ENCODE measurements at regions not wholly inside any gene's neighbourhood (a gene's known extent, or its start where the extent isn't known, plus 50 kb on each side); places are given as distances from the start of the nearest gene placed in this dataset.

- TF ChIP-seq CTCF (IDR thresholded peaks at IDR 0.05; ENCODE audit: low read depth, low read length) (no peak), EZH2phosphoT487 (IDR thresholded peaks at IDR 0.05; ENCODE audit: low read depth) (no peak)
- no peaks in the 10 kb centered on the region for H3K4me1 ChIP-seq (ENCODE audit: low read length)
- H3K9me3 ChIP-seq (ENCODE audit: insufficient read depth, low read length) = no peaks in the 10 kb centered on the region
- no peaks in the 10 kb centered on the region for H4K20me1 ChIP-seq (ENCODE audit: insufficient read depth, low read length)
- H3K9ac ChIP-seq (ENCODE audit: low read length) = no peak overlapping the region
- no peaks in the 10 kb centered on the region for H3K79me2 ChIP-seq (ENCODE audit: low read length)
- H3K27ac ChIP-seq (ENCODE audit: low read length) = no peak overlapping the region
- no peak overlapping the region for H2AFZ ChIP-seq (ENCODE audit: low read depth, low read length)
- H3K36me3 ChIP-seq (replicated peaks; ENCODE audit: low read depth, low read length) = no peaks in the 10 kb centered on the region
- H3K4me3 ChIP-seq (ENCODE audit: low read length) = no peak overlapping the region
- H3K4me2 ChIP-seq (ENCODE audit: low read length) = no peak overlapping the region
- peaks cover 45% of the 10 kb centered on the region for H3K27me3 ChIP-seq (ENCODE audit: low read depth, low read length)
Measured at GRCh38 chr3:46120983-46121382, 87.1 kb downstream of the CCR1 start.

- H3K27me3 ChIP-seq (ENCODE audit: low read depth, low read length) = peaks cover 34% of the 10 kb centered on the region
- H3K79me2 ChIP-seq (ENCODE audit: low read length) = no peaks in the 10 kb centered on the region
- H4K20me1 ChIP-seq (ENCODE audit: insufficient read depth, low read length) = no peaks in the 10 kb centered on the region
- H3K4me1 ChIP-seq (ENCODE audit: low read length) = no peaks in the 10 kb centered on the region
- H3K27ac ChIP-seq (ENCODE audit: low read length) = no peak overlapping the region
- H3K9me3 ChIP-seq (ENCODE audit: insufficient read depth, low read length) = no peaks in the 10 kb centered on the region
- no peak overlapping the region for H2AFZ ChIP-seq (ENCODE audit: low read depth, low read length)
- H3K36me3 ChIP-seq (replicated peaks; ENCODE audit: low read depth, low read length) = no peaks in the 10 kb centered on the region
- H3K4me2 ChIP-seq (ENCODE audit: low read length) = no peak overlapping the region
- H3K9ac ChIP-seq (ENCODE audit: low read length) = no peak overlapping the region
- no peak overlapping the region for H3K4me3 ChIP-seq (ENCODE audit: low read length)
- no peak for TF ChIP-seq CTCF (IDR thresholded peaks at IDR 0.05; ENCODE audit: low read depth, low read length)
- no peak for TF ChIP-seq EZH2phosphoT487 (IDR thresholded peaks at IDR 0.05; ENCODE audit: low read depth)
Measured at GRCh38 chr3:46119709-46120498, 88.2 kb downstream of the CCR1 start.

DNA sequence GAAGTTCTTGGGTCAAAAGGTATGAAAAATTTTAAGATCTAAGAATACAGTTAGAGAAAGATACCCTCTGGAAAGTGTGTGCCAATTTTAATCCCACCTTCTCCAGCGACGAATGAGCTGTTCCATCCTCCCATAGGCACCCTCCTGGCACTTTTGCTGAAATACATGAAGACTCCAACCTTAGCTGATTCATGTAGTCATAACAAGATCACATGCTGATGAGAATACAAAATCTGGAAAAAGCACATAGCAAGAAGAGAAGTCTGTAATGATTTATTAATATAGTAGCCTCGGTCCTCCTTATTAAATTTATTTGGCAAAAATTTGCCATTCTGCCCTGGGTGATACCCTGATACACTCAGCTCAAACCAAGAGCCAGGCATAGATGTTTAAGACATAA, 88.9 kb downstream of the CCR1 start:
- Histone ChIP-seq H3K27ac (ENCODE audit: low read length) (no peak overlapping the region), H3K9me3 (ENCODE audit: insufficient read depth, low read length) (no peaks in the 10 kb centered on the region), H3K9ac (ENCODE audit: low read length) (no peak overlapping the region), H3K27me3 (ENCODE audit: low read depth, low read length) (peaks cover 27% of the 10 kb centered on the region), H2AFZ (ENCODE audit: low read depth, low read length) (no peak overlapping the region), H3K4me1 (ENCODE audit: low read length) (no peaks in the 10 kb centered on the region), H3K4me3 (ENCODE audit: low read length) (no peak overlapping the region), H3K79me2 (ENCODE audit: low read length) (no peaks in the 10 kb centered on the region), H4K20me1 (ENCODE audit: insufficient read depth, low read length) (no peaks in the 10 kb centered on the region), H3K4me2 (ENCODE audit: low read length) (no peak overlapping the region), H3K36me3 (replicated peaks; ENCODE audit: low read depth, low read length) (no peaks in the 10 kb centered on the region)
- TF ChIP-seq CTCF (IDR thresholded peaks at IDR 0.05; ENCODE audit: low read depth, low read length) (no peak), EZH2phosphoT487 (IDR thresholded peaks at IDR 0.05; ENCODE audit: low read depth) (no peak)

- no peaks in the 10 kb centered on the region for H3K9me3 ChIP-seq (ENCODE audit: insufficient read depth, low read length)
- H3K27ac ChIP-seq (ENCODE audit: low read length) = no peak overlapping the region
- no peak for TF ChIP-seq EZH2phosphoT487 (IDR thresholded peaks at IDR 0.05; ENCODE audit: low read depth)
- no peak for TF ChIP-seq CTCF (IDR thresholded peaks at IDR 0.05; ENCODE audit: low read depth, low read length)
- no peak overlapping the region for H3K9ac ChIP-seq (ENCODE audit: low read length)
- peaks cover 26% of the 10 kb centered on the region for H3K27me3 ChIP-seq (ENCODE audit: low read depth, low read length)
- no peak overlapping the region for H3K4me2 ChIP-seq (ENCODE audit: low read length)
- H3K4me3 ChIP-seq (ENCODE audit: low read length) = no peak overlapping the region
- H3K79me2 ChIP-seq (ENCODE audit: low read length) = no peaks in the 10 kb centered on the region
- no peaks in the 10 kb centered on the region for H3K36me3 ChIP-seq (replicated peaks; ENCODE audit: low read depth, low read length)
- no peaks in the 10 kb centered on the region for H3K4me1 ChIP-seq (ENCODE audit: low read length)
- H4K20me1 ChIP-seq (ENCODE audit: insufficient read depth, low read length) = no peaks in the 10 kb centered on the region
- H2AFZ ChIP-seq (ENCODE audit: low read depth, low read length) = no peak overlapping the region
Measured at GRCh38 chr3:46116996-46117395, 89.7 kb upstream of the XCR1 start.

Data from OCI-LY3 (cell line).